ENCODE measurements at regions not wholly inside any gene's neighbourhood (a gene's known extent, or its start where the extent isn't known, plus 50 kb on each side); places are given as distances from the start of the nearest gene placed in this dataset.

DNA sequence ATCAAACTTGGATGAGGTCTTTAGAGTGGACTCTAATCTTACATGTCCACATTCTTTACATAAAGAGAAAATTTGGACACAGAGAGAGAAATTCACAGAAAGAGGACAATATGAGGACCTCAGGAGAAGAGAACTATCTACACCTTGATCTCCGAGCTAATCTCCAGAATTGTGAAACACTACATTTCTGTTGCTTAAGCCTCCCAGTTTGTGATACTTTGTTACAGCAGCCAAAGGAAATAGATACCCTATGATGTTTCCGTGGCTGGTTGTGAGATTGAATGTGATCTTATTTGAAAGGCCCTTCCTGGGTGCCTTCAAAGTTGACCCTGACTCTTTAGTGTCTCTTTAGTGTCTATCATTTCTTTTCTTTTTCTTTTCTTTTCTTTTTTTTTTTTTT is 326.1 kb upstream of the CLNK start:
- TF ChIP-seq ZNF114 (tag by site-specific recombination; IDR thresholded peaks at IDR 0.05) (no peak), ZNF302 (tag by site-specific recombination; IDR thresholded peaks at IDR 0.05; ENCODE audit: low read depth) (no peak), ZNF777 (tag by site-specific recombination; IDR thresholded peaks at IDR 0.05; ENCODE audit: borderline replicate concordance) (no peak), REPIN1 (tag by site-specific recombination; IDR thresholded peaks at IDR 0.05; ENCODE audit: low read depth) (no peak), CTCF (tag by site-specific recombination; IDR thresholded peaks at IDR 0.05) (no peak), BCL11A (tag by site-specific recombination; IDR thresholded peaks at IDR 0.05; ENCODE audit: low read depth) (no peak), ZNF518A (tag by site-specific recombination; conservative IDR thresholded peaks at IDR 0.05; ENCODE audit: low read depth) (no peak), REST (tag by site-specific recombination; IDR thresholded peaks at IDR 0.05) (no peak), ZNF2 (tag by site-specific recombination; IDR thresholded peaks at IDR 0.05) (no peak), ELK4 (IDR thresholded peaks at IDR 0.05; ENCODE audit: borderline replicate concordance, low read depth, low read length) (no peak), ZFP37 (tag by site-specific recombination; IDR thresholded peaks at IDR 0.05) (no peak), PRDM10 (tag by site-specific recombination; IDR thresholded peaks at IDR 0.05) (no peak)
